RWPE2 (cell line): ENCODE measurements at regions not wholly inside any gene's neighbourhood (a gene's known extent, or its start where the extent isn't known, plus 50 kb on each side); places are given as distances from the start of the nearest gene placed in this dataset.

Experiments
- ATAC-seq: fragments of 200-7000 bp; cut with Tn5 transposase; 3 replicates; pipeline ENCODE4 v1.9.1; 2021; ENCODE audit warnings: low read depth
- DNase-seq: peaks from one replicate; pipeline ENCODE4 v3.0.0-alpha.2; 2020; ENCODE audit warnings: low spot score
- H3K27ac ChIP-seq: fragments of 450-650 bp; 2 replicates; pipeline ENCODE4 v1.5.1; 2017; ENCODE audit warnings: mild to moderate bottlenecking; ENCODE audit not compliant: poor library complexity, severe bottlenecking
- H3K27me3 ChIP-seq: fragments of 250-450 bp; sonication (Bioruptor Pico); 2 replicates; pipeline ENCODE4 v1.5.1; 2021; ENCODE audit warnings: mild to moderate bottlenecking, moderate library complexity; ENCODE audit not compliant: insufficient read depth, poor library complexity, severe bottlenecking
- H3K36me3 ChIP-seq: fragments of 250-450 bp; sonication (Bioruptor Pico); 2 replicates; pipeline ENCODE4 v1.5.1; 2020; ENCODE audit warnings: low read depth, mild to moderate bottlenecking, moderate library complexity
- H3K4me1 ChIP-seq: fragments of 250-450 bp; sonication (Bioruptor Pico); 2 replicates; pipeline ENCODE4 v1.5.1; 2021; ENCODE audit warnings: mild to moderate bottlenecking, moderate library complexity; ENCODE audit not compliant: insufficient read depth, poor library complexity, severe bottlenecking
- H3K4me3 ChIP-seq: fragments of 250-450 bp; sonication (Bioruptor Pico); 2 replicates; pipeline ENCODE4 v1.5.1; 2021; ENCODE audit warnings: mild to moderate bottlenecking, moderate library complexity; ENCODE audit not compliant: severe bottlenecking
- H3K9me3 ChIP-seq: fragments of 250-450 bp; sonication (Bioruptor Pico); 2 replicates; pipeline ENCODE4 v1.5.1; 2021; ENCODE audit warnings: mild to moderate bottlenecking, moderate library complexity; ENCODE audit not compliant: severe bottlenecking
- CTCF ChIP-seq: fragments of 450-650 bp; IDR thresholded peaks from one replicate; pipeline ENCODE4 v1.5.1; 2017; ENCODE audit warnings: mild to moderate bottlenecking, moderate library complexity; ENCODE audit not compliant: poor library complexity, severe bottlenecking

GRCh38 chr5:53367727-53368126, 112.7 kb upstream of the FST start:
- no peak for TF ChIP-seq CTCF
- no peak for ATAC-seq
- DNase-seq, result no peak
- Histone ChIP-seq H3K36me3 (no peaks in the 10 kb centered on the region), H3K27ac (peak overlapping the region; percentile 100), H3K4me1 (peaks cover 54% of the 10 kb centered on the region), H3K27me3 (no peaks in the 10 kb centered on the region), H3K9me3 (no peaks in the 10 kb centered on the region), H3K4me3 (no peak overlapping the region)

GRCh38 chr5:53368516-53368915, 111.9 kb upstream of the FST start:
- no peak for TF ChIP-seq CTCF
- no peaks in the 10 kb centered on the region for H3K27me3 ChIP-seq
- DNase-seq, result no peak
- peaks cover 50% of the 10 kb centered on the region for H3K4me1 ChIP-seq
- no peaks in the 10 kb centered on the region for H3K9me3 ChIP-seq
- ATAC-seq, result peak; percentile 51; the same call in 2 of the 3 replicates
- H3K4me3 ChIP-seq, result no peak overlapping the region
- H3K36me3 ChIP-seq, result no peaks in the 10 kb centered on the region
- peak overlapping the region; percentile 100 for H3K27ac ChIP-seq

GRCh38 chr5:53368966-53369605, 111.3 kb upstream of the FST start:
- ATAC-seq (no peak), DNase-seq (no peak)
- no peaks in the 10 kb centered on the region for H3K9me3 ChIP-seq
- no peaks in the 10 kb centered on the region for H3K27me3 ChIP-seq
- H3K4me1 ChIP-seq, result peaks cover 50% of the 10 kb centered on the region
- no peak overlapping the region for H3K4me3 ChIP-seq
- no peaks in the 10 kb centered on the region for H3K36me3 ChIP-seq
- H3K27ac ChIP-seq, result peak overlapping the region; percentile 100
- TF ChIP-seq CTCF, result no peak

GRCh38 chr5:53369681-53370080, 110.7 kb upstream of the FST start:
- Histone ChIP-seq H3K27me3 (no peaks in the 10 kb centered on the region), H3K9me3 (no peaks in the 10 kb centered on the region), H3K4me3 (no peak overlapping the region), H3K27ac (no peak overlapping the region), H3K4me1 (peaks cover 45% of the 10 kb centered on the region), H3K36me3 (no peaks in the 10 kb centered on the region)
- ATAC-seq (no peak), DNase-seq (no peak)
- no peak for TF ChIP-seq CTCF

- Histone ChIP-seq H3K4me3 (no peak overlapping the region), H3K27me3 (no peaks in the 10 kb centered on the region), H3K4me1 (peaks cover 28% of the 10 kb centered on the region), H3K36me3 (no peaks in the 10 kb centered on the region), H3K9me3 (no peaks in the 10 kb centered on the region), H3K27ac (peak overlapping the region; percentile 47)
- ATAC-seq (peak; percentile 60; the same call in 2 of the 3 replicates), DNase-seq (no peak)
- TF ChIP-seq CTCF, result no peak
Observed at GRCh38 chr5:53373451-53374158, 106.8 kb upstream of the FST start.
